HepG2 (cell line): ENCODE measurements at regions not wholly inside any gene's neighbourhood (a gene's known extent, or its start where the extent isn't known, plus 50 kb on each side); places are given as distances from the start of the nearest gene placed in this dataset.

Experiments
- ATAC-seq: fragments of 200-7000 bp; cut with Tn5 transposase; 3 replicates; pipeline ENCODE4 v1.9.1; 2020; ENCODE audit warnings: mild to moderate bottlenecking, moderate library complexity
- BruUV-seq: library from RNA; stranded (reverse); fragments of 400-500 nt; replicated peaks from 2 replicates; lab custom pipeline; 2021; lab: Mats Ljungman, UMichigan
- CTCF ChIA-PET: fragments of 300-600 bp; formaldehyde crosslinking; extraction: SDS; loops from one replicate; lab custom pipeline; 2021; ENCODE audit warnings: low total read pairs, inconsistent platforms, low intra/inter-chr PET ratio; lab: Yijun Ruan, JAX
- POLR2A ChIA-PET: fragments of 350-600 bp; sonication (Branson Sonifier 250); formaldehyde crosslinking; loops from one replicate; lab custom pipeline; 2020; ENCODE audit warnings: antibody characterized with exemption, inconsistent platforms; lab: Yijun Ruan, JAX
- DNase-seq: peaks from one replicate; pipeline ENCODE4 v3.0.0-alpha.2; 2015; ENCODE audit warnings: low spot score
- FAIRE-seq: peaks from 3 replicates; lab custom pipeline; 2011; peaks lifted over from hg19 to GRCh38; lab: Jason Lieb, UNC
- H2AFZ ChIP-seq: one replicate; pipeline ENCODE4 v1.6.1; 2011; ENCODE audit warnings: low read length, inconsistent platforms
- H3K27ac ChIP-seq: fragments of 300-600 bp; 3 replicates; pipeline ENCODE4 v1.8.0; 2011; ENCODE audit warnings: mixed run types, mild to moderate bottlenecking, mixed read lengths, low read length, inconsistent platforms; ENCODE audit not compliant: insufficient read depth; ENCODE audit errors: extremely low read length
- H3K27me3 ChIP-seq, 2 experiments: fragments of 200-600 bp in 1 of 2; 2 replicates in 1 of 2; 3 replicates in 1 of 2; pipeline versions ENCODE4 v1.6.0 to v1.8.0; 2011; ENCODE audit warnings: low read length in 2 of 2, mild to moderate bottlenecking in 2 of 2, moderate library complexity in 2 of 2, inconsistent platforms in 1 of 2; ENCODE audit not compliant: insufficient read depth in 2 of 2, control insufficient read depth in 1 of 2
- H3K36me3 ChIP-seq, 2 experiments: fragments of 200-600 bp in 1 of 2; replicated peaks in 1 of 2; 2 replicates in 1 of 2; 3 replicates in 1 of 2; pipeline versions ENCODE4 v1.5.1 to v1.8.0; 2011; ENCODE audit warnings: low read length in 2 of 2, inconsistent platforms in 1 of 2; ENCODE audit not compliant: insufficient read depth in 2 of 2, control insufficient read depth in 1 of 2
- H3K4me1 ChIP-seq: 2 replicates; pipeline ENCODE4 v1.5.1; 2012; ENCODE audit warnings: low read length, inconsistent platforms; ENCODE audit not compliant: insufficient read depth
- H3K4me2 ChIP-seq: 2 replicates; pipeline ENCODE4 v1.6.0; 2011; ENCODE audit warnings: low read depth, low read length, inconsistent platforms
- H3K4me3 ChIP-seq, 3 experiments: fragments of 200-600 bp in 1 of 3; sonication (generic), shearing (Covaris generic) in 1 of 3; replicated peaks in 1 of 3; 2 replicates each; pipeline ENCODE4 v1.5.1; 2011 to 2016; ENCODE audit warnings: low read length in 3 of 3, inconsistent platforms in 2 of 3, low read depth in 2 of 3, mild to moderate bottlenecking in 2 of 3, control low read depth in 1 of 3, mixed read lengths in 1 of 3; ENCODE audit not compliant: insufficient read depth in 1 of 3
- H3K79me2 ChIP-seq: one replicate; pipeline ENCODE4 v1.6.1; 2011; ENCODE audit warnings: low read length, inconsistent platforms; ENCODE audit not compliant: insufficient read depth
- H3K9ac ChIP-seq: 2 replicates; pipeline ENCODE4 v1.6.0; 2011; ENCODE audit warnings: mild to moderate bottlenecking, low read depth, low read length, inconsistent platforms; ENCODE audit not compliant: insufficient read depth
- H3K9me3 ChIP-seq: 2 replicates; pipeline ENCODE4 v1.5.1; 2012; ENCODE audit warnings: mild to moderate bottlenecking, low read length
- H4K20me1 ChIP-seq: 2 replicates; pipeline ENCODE4 v1.6.0; 2011; ENCODE audit warnings: inconsistent platforms, mild to moderate bottlenecking, low read length, moderate library complexity; ENCODE audit not compliant: insufficient read depth
- ARID3A ChIP-seq: IDR thresholded peaks from 2 replicates; pipeline ENCODE4 v1.6.1; 2012; ENCODE audit warnings: low read depth, low read length, improper control_type of control experiment
- GABPA ChIP-seq, 2 experiments: IDR thresholded peaks; 2 replicates each; pipeline ENCODE4 v1.6.1; 2011 to 2016; ENCODE audit warnings: low read depth in 2 of 2, low read length in 1 of 2, missing biosample characterization in 1 of 2, missing genetic modification characterization in 1 of 2
- GTF2F1 ChIP-seq: fragments of 150-350 bp; IDR thresholded peaks from 2 replicates; pipeline ENCODE4 v1.6.1; 2014; ENCODE audit warnings: low read length
- MLLT10 ChIP-seq: sonication (generic); formaldehyde crosslinking; IDR thresholded peaks from 2 replicates; pipeline ENCODE4 v1.4.0; 2020; ENCODE audit warnings: missing genetic modification reagents
- MXD1 ChIP-seq: sonication (generic); formaldehyde crosslinking; IDR thresholded peaks from 2 replicates; pipeline ENCODE4 v1.4.0; 2020; ENCODE audit warnings: mild to moderate bottlenecking, missing genetic modification reagents
- ZSCAN21 ChIP-seq: sonication (generic); formaldehyde crosslinking; IDR thresholded peaks from 2 replicates; pipeline ENCODE4 v1.8.0; 2022; ENCODE audit warnings: mild to moderate bottlenecking, missing genetic modification reagents, moderate library complexity, borderline replicate concordance
- WGBS: methylation state at CpG from one replicate; pipeline ENCODE4 v1.1.6; 2017; ENCODE audit warnings: low lambda C conversion rate; 5-methylcytosine and 5-hydroxymethylcytosine counted together
- in situ Hi-C: cut with HindIII; loops from 2 replicates; pipeline ENCODE4 v1.10.0; 2017; ENCODE audit warnings: low pct_unique_long_range_greater_than_20kb; ENCODE audit not compliant: extremely low pct_ligation_motif_present
- intact Hi-C: fragments of 100-400 bp; cut with micrococcal nuclease; formaldehyde crosslinking; loops from one replicate; pipeline ENCODE4 v1.10.0; 2022; ENCODE audit not compliant: unreplicated experiment
- TF ChIP-seq, protein P1 (sequence below): sonication (generic); formaldehyde crosslinking; IDR thresholded peaks from 2 replicates; pipeline ENCODE4 v1.5.0; 2020; ENCODE audit warnings: mild to moderate bottlenecking, missing genetic modification reagents, borderline replicate concordance
- TF ChIP-seq, protein P2 (sequence below): sonication (generic); formaldehyde crosslinking; IDR thresholded peaks from 2 replicates; pipeline ENCODE4 v1.8.0; 2022; ENCODE audit warnings: missing genetic modification reagents, mild to moderate bottlenecking, moderate library complexity, borderline replicate concordance

DNA sequence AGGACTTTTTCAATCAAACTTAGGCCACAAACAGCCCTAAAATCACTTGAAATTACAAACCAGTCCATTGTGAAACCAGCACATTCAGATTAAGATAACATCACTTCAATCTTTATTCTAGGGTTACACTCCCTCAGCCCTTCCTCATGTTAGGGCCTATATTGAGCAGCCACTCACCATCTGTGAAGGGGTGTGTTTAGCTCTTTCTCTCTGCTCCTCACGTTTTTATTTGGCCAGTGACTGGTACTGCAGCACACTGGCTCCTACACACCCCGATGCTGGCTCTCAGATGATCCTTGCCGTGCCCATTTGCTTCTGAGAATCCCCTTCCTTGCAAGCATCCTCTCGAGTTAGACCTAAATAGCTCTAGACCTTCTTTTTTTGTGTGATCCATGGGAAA lies 604.5 kb downstream of the INHBA start (continued):
- TF ChIP-seq, protein P1, sequence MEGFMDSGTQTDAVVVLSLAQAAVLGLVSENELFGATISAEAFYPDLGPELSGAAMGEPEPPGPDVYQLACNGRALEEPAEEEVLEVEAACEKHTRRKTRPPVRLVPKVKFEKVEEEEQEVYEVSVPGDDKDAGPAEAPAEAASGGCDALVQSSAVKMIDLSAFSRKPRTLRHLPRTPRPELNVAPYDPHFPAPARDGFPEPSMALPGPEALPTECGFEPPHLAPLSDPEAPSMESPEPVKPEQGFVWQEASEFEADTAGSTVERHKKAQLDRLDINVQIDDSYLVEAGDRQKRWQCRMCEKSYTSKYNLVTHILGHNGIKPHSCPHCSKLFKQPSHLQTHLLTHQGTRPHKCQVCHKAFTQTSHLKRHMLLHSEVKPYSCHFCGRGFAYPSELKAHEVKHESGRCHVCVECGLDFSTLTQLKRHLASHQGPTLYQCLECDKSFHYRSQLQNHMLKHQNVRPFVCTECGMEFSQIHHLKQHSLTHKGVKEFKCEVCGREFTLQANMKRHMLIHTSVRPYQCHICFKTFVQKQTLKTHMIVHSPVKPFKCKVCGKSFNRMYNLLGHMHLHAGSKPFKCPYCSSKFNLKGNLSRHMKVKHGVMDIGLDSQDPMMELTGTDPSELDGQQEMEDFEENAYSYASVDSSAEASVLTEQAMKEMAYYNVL (CRISPR knock-in tag) = no peak
- TF ChIP-seq ARID3A = no peak
- no peak for TF ChIP-seq MLLT10 (CRISPR knock-in tag)
- TF ChIP-seq MXD1 (CRISPR knock-in tag) = no peak
- TF ChIP-seq, protein P2, sequence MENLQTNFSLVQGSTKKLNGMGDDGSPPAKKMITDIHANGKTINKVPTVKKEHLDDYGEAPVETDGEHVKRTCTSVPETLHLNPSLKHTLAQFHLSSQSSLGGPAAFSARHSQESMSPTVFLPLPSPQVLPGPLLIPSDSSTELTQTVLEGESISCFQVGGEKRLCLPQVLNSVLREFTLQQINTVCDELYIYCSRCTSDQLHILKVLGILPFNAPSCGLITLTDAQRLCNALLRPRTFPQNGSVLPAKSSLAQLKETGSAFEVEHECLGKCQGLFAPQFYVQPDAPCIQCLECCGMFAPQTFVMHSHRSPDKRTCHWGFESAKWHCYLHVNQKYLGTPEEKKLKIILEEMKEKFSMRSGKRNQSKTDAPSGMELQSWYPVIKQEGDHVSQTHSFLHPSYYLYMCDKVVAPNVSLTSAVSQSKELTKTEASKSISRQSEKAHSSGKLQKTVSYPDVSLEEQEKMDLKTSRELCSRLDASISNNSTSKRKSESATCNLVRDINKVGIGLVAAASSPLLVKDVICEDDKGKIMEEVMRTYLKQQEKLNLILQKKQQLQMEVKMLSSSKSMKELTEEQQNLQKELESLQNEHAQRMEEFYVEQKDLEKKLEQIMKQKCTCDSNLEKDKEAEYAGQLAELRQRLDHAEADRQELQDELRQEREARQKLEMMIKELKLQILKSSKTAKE = no peak
- TF ChIP-seq GABPA (IDR thresholded peaks at IDR 0.05; ENCODE audit: low read depth, low read length) = no peak
- TF ChIP-seq GABPA (CRISPR knock-in tag; IDR thresholded peaks at IDR 0.05; ENCODE audit: low read depth) = no peak

GRCh38 chr7:41097501-41097900 lies 605.4 kb downstream of the INHBA start:
- Histone ChIP-seq H3K27ac (no peak overlapping the region), H4K20me1 (no peaks in the 10 kb centered on the region), H3K4me1 (no peaks in the 10 kb centered on the region), H3K79me2 (no peaks in the 10 kb centered on the region), H3K27me3 (no peaks in the 10 kb centered on the region), H3K9ac (no peak overlapping the region), H3K4me3 (no peak overlapping the region), H2AFZ (no peak overlapping the region), H3K9me3 (no peaks in the 10 kb centered on the region), H3K4me2 (no peak overlapping the region), H3K36me3 (no peaks in the 10 kb centered on the region)
- CTCF ChIA-PET = no interaction called here
- intact Hi-C loops (no loop called here), in situ Hi-C loops (no loop called here)
- no peak for DNase-seq
- TF ChIP-seq ZSCAN21 (CRISPR knock-in tag) (no peak), GTF2F1 (no peak)
- 43% methylated on average over 6 of the region's 6 CpGs for WGBS
- no TSS peak for BruUV-seq
- no peak for ATAC-seq
- no peak for FAIRE-seq
- POLR2A ChIA-PET = no interaction called here
